D721Med (cell line): ENCODE measurements at regions not wholly inside any gene's neighbourhood (a gene's known extent, or its start where the extent isn't known, plus 50 kb on each side); places are given as distances from the start of the nearest gene placed in this dataset.

Source experiments
- DNase-seq: peaks from one replicate; pipeline ENCODE4 v3.0.0; 2011; ENCODE audit warnings: low spot score; ENCODE audit not compliant: insufficient read length
- FAIRE-seq: peaks from 2 replicates; lab custom pipeline; 2011; peaks lifted over from hg19 to GRCh38; lab: Jason Lieb, UNC
- CTCF ChIP-seq: IDR thresholded peaks from 2 replicates; pipeline ENCODE4 v1.5.1; 2012; ENCODE audit warnings: mild to moderate bottlenecking, control low read depth; ENCODE audit not compliant: insufficient read depth; ENCODE audit errors: missing control alignments

GRCh38 chr11:62018981-62019664 is 51.7 kb upstream of the FTH1 start:
- DNase-seq = no peak
- no peak for TF ChIP-seq CTCF
- no peak for FAIRE-seq

- DNase-seq (no peak), FAIRE-seq (no peak)
- no peak for TF ChIP-seq CTCF
Observed at GRCh38 chr11:62017878-62018655, 50.6 kb upstream of the FTH1 start.
